Keratinocyte (primary cell): ENCODE measurements at regions not wholly inside any gene's neighbourhood (a gene's known extent, or its start where the extent isn't known, plus 50 kb on each side); places are given as distances from the start of the nearest gene placed in this dataset.

Experiments
- EZH2 ChIP-seq: IDR thresholded peaks from one replicate; pipeline ENCODE4 v1.6.1; 2012; ENCODE audit warnings: inconsistent platforms, mild to moderate bottlenecking, low read length, moderate library complexity
- TF ChIP-seq, protein P1 (sequence below), 3 experiments: IDR thresholded peaks in 1 of 3; conservative IDR thresholded peaks in 1 of 3; optimal IDR thresholded peaks in 1 of 3; 2 replicates in 2 of 3; 3 replicates in 1 of 3; pipeline versions ENCODE3 to v1.5.1; 2011; ENCODE audit warnings: low read length in 3 of 3, mild to moderate bottlenecking in 3 of 3, moderate library complexity in 2 of 3, control low read depth in 1 of 3, inconsistent platforms in 1 of 3; ENCODE audit not compliant: insufficient read depth in 2 of 3; ENCODE audit errors: extremely low read depth in 1 of 3

- TF ChIP-seq, protein P1, sequence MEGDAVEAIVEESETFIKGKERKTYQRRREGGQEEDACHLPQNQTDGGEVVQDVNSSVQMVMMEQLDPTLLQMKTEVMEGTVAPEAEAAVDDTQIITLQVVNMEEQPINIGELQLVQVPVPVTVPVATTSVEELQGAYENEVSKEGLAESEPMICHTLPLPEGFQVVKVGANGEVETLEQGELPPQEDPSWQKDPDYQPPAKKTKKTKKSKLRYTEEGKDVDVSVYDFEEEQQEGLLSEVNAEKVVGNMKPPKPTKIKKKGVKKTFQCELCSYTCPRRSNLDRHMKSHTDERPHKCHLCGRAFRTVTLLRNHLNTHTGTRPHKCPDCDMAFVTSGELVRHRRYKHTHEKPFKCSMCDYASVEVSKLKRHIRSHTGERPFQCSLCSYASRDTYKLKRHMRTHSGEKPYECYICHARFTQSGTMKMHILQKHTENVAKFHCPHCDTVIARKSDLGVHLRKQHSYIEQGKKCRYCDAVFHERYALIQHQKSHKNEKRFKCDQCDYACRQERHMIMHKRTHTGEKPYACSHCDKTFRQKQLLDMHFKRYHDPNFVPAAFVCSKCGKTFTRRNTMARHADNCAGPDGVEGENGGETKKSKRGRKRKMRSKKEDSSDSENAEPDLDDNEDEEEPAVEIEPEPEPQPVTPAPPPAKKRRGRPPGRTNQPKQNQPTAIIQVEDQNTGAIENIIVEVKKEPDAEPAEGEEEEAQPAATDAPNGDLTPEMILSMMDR (optimal IDR thresholded peaks at IDR 0.05 in 1 of 3, IDR thresholded peaks at IDR 0.05 in 1 of 3, conservative IDR thresholded peaks at IDR 0.05 in 1 of 3; ENCODE audit: extremely low read depth in 1 of 3, insufficient read depth in 2 of 3, low read length in 3 of 3) = no peak
- TF ChIP-seq EZH2 = no peak
Observed at GRCh38 chr6:54465649-54466300, 157.5 kb downstream of the TINAG start.
